Loucy (cell line): ENCODE measurements at regions not wholly inside any gene's neighbourhood (a gene's known extent, or its start where the extent isn't known, plus 50 kb on each side); places are given as distances from the start of the nearest gene placed in this dataset.

Experiments
- H2AFZ ChIP-seq: fragments of 200-600 bp; sonication (generic); 2 replicates; pipeline ENCODE4 v1.6.0; 2016; ENCODE audit warnings: antibody characterized with exemption, mild to moderate bottlenecking, low read length, moderate library complexity
- H3F3A ChIP-seq: fragments of 200-600 bp; 2 replicates; pipeline ENCODE4 v1.6.0; 2016; ENCODE audit warnings: antibody characterized with exemption, low read depth, mild to moderate bottlenecking
- H3K27me3 ChIP-seq: fragments of 200-600 bp; sonication (generic); 2 replicates; pipeline ENCODE4 v1.6.1; 2014; ENCODE audit warnings: low read length, mild to moderate bottlenecking; ENCODE audit not compliant: insufficient read depth, poor library complexity, severe bottlenecking
- H3K36me3 ChIP-seq: fragments of 200-600 bp; sonication (generic); 2 replicates; pipeline ENCODE4 v1.6.1; 2016; ENCODE audit warnings: low read length; ENCODE audit not compliant: insufficient read depth
- H3K4me1 ChIP-seq: fragments of 200-600 bp; sonication (generic); 2 replicates; pipeline ENCODE4 v1.5.1; 2014; ENCODE audit warnings: low read length, mild to moderate bottlenecking; ENCODE audit not compliant: insufficient read depth, poor library complexity, severe bottlenecking
- H3K4me2 ChIP-seq: fragments of 200-600 bp; sonication (generic); 2 replicates; pipeline ENCODE4 v1.6.0; 2014; ENCODE audit warnings: antibody characterized with exemption, low read length, low read depth, mild to moderate bottlenecking; ENCODE audit not compliant: poor library complexity, severe bottlenecking
- H3K4me3 ChIP-seq: fragments of 200-600 bp; sonication (generic); 2 replicates; pipeline ENCODE4 v1.5.1; 2014; ENCODE audit warnings: low read length, mild to moderate bottlenecking, mixed read lengths; ENCODE audit not compliant: poor library complexity, severe bottlenecking
- H3K79me2 ChIP-seq: fragments of 200-600 bp; sonication (generic); 2 replicates; pipeline ENCODE4 v1.6.1; 2014; ENCODE audit warnings: low read length; ENCODE audit not compliant: insufficient read depth
- H3K9ac ChIP-seq: fragments of 200-600 bp; sonication (generic); 2 replicates; pipeline ENCODE4 v1.6.0; 2014; ENCODE audit warnings: mild to moderate bottlenecking, low read depth, low read length, moderate library complexity; ENCODE audit not compliant: poor library complexity, severe bottlenecking
- H3K9me2 ChIP-seq: fragments of 200-600 bp; sonication (generic); replicated peaks from 2 replicates; pipeline ENCODE4 v1.6.1; 2016; ENCODE audit warnings: low read depth, low read length, mixed read lengths
- H3K9me3 ChIP-seq: fragments of 200-600 bp; sonication (generic); 2 replicates; pipeline ENCODE4 v1.6.1; 2014; ENCODE audit warnings: mild to moderate bottlenecking, antibody characterized with exemption, low read length, low read depth; ENCODE audit not compliant: insufficient read depth
- H4K20me1 ChIP-seq: fragments of 200-600 bp; sonication (generic); 2 replicates; pipeline ENCODE4 v1.6.0; 2014; ENCODE audit warnings: antibody characterized with exemption, low read length, mild to moderate bottlenecking; ENCODE audit not compliant: insufficient read depth, poor library complexity, severe bottlenecking
- EZH2phosphoT487 ChIP-seq: fragments of 200-600 bp; IDR thresholded peaks from 2 replicates; pipeline ENCODE4 v1.6.1; 2018; ENCODE audit warnings: antibody characterized with exemption, mild to moderate bottlenecking, moderate library complexity, borderline replicate concordance
- TF ChIP-seq, protein P1 (sequence below): fragments of 200-600 bp; sonication (generic); conservative IDR thresholded peaks from 2 replicates; pipeline ENCODE4 v1.5.1; 2014; ENCODE audit warnings: mild to moderate bottlenecking, antibody characterized with exemption, low read length

DNA sequence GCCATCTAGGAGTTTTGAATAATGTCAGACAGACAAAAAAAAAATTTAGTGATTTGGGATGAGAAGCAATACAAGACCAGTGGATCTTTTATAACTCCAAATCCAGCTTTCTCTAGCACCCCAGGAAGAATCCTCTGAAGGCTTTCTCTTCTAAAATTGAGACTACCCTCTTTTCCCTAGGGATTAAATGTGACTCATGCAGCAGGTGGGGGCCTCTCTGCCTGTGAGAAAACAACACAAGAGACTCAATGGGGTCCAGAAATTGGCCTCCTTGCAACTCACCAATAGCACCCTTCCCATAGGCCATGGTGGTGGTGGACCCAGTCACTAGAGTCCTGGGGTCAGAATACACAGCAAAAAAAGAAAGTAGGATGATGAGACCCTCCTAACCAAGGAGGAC is 120.3 kb upstream of the ATP1A1 start:
- Histone ChIP-seq H3K36me3 (no peaks in the 10 kb centered on the region), H3K27me3 (no peaks in the 10 kb centered on the region), H4K20me1 (no peaks in the 10 kb centered on the region), H3K4me2 (no peak overlapping the region), H3K4me3 (no peak overlapping the region), H3K9ac (no peak overlapping the region), H3K9me2 (no peaks in the 10 kb centered on the region), H3K79me2 (no peaks in the 10 kb centered on the region), H2AFZ (no peak overlapping the region), H3K9me3 (no peaks in the 10 kb centered on the region), H3F3A (no peaks in the 10 kb centered on the region), H3K4me1 (no peaks in the 10 kb centered on the region)
- TF ChIP-seq, protein P1, sequence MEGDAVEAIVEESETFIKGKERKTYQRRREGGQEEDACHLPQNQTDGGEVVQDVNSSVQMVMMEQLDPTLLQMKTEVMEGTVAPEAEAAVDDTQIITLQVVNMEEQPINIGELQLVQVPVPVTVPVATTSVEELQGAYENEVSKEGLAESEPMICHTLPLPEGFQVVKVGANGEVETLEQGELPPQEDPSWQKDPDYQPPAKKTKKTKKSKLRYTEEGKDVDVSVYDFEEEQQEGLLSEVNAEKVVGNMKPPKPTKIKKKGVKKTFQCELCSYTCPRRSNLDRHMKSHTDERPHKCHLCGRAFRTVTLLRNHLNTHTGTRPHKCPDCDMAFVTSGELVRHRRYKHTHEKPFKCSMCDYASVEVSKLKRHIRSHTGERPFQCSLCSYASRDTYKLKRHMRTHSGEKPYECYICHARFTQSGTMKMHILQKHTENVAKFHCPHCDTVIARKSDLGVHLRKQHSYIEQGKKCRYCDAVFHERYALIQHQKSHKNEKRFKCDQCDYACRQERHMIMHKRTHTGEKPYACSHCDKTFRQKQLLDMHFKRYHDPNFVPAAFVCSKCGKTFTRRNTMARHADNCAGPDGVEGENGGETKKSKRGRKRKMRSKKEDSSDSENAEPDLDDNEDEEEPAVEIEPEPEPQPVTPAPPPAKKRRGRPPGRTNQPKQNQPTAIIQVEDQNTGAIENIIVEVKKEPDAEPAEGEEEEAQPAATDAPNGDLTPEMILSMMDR: no peak
- no peak for TF ChIP-seq EZH2phosphoT487

DNA sequence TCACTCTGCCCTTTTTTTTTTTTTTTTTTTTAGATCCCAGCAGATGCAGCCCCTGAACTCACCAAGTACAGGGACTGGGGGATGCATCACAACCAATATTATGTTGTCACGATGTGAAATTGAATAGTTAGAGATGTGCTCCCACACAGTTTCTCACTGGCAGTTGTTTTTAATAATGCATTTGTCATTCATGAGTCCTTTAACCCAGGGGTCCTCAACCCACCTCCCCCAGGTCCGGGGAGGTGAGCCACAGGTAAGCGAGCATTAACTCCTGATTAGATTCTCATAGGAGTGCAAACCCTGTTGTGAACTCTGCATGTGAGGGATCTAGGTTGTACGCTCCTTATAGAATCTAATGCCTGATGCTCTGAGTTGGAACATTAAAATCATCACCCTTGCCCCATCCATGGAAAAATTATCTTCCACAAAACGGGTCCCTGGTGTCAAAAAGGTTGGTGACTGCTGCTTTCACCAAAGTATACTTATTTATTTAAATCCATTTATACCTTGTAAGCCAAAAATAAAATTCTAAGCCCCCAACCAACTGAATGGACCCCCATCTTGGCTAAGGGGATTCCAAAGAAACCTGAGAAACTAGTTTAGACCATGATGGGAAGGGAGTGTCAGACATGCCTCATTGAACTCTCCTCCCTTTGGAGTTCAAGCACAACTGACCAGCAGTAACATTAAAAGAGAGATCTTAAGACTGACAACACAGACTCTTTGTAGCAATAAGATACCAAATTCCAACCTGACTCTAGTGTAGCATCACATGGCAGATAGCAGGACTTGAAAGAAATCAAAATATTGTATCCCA is 119.3 kb upstream of the ATP1A1 start:
- H2AFZ ChIP-seq: no peak overlapping the region
- no peaks in the 10 kb centered on the region for H3K4me1 ChIP-seq
- H4K20me1 ChIP-seq: no peaks in the 10 kb centered on the region
- no peaks in the 10 kb centered on the region for H3K36me3 ChIP-seq
- no peak overlapping the region for H3K9ac ChIP-seq
- no peak for TF ChIP-seq EZH2phosphoT487
- TF ChIP-seq, protein P1: no peak
- no peak overlapping the region for H3K4me2 ChIP-seq
- H3K9me2 ChIP-seq: no peaks in the 10 kb centered on the region
- no peak overlapping the region for H3K4me3 ChIP-seq
- no peaks in the 10 kb centered on the region for H3K27me3 ChIP-seq
- H3F3A ChIP-seq: no peaks in the 10 kb centered on the region
- no peaks in the 10 kb centered on the region for H3K9me3 ChIP-seq
- H3K79me2 ChIP-seq: no peaks in the 10 kb centered on the region

DNA sequence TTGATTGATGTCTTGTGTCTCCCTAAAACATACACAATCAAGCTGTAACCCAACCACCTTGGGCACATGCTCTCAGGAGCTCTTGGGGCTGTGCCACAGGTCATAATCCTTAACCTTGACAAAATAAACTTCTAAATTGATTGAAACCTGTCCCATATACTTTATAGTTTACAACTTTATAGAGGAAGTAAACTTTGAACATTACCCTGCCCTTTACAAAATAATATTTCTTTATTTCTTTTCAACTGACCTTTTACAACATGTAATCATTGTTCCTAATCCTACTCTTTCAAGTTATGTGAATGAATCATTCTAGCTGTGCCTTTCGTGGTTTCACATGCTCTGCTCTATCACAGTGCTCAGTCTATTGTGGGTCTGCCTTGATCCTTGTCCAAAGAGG is 118.3 kb upstream of the ATP1A1 start:
- Histone ChIP-seq H4K20me1 (no peaks in the 10 kb centered on the region), H3F3A (no peaks in the 10 kb centered on the region), H3K9ac (no peak overlapping the region), H3K79me2 (no peaks in the 10 kb centered on the region), H3K4me2 (no peak overlapping the region), H2AFZ (no peak overlapping the region), H3K4me3 (no peak overlapping the region), H3K4me1 (peaks cover 4% of the 10 kb centered on the region), H3K36me3 (no peaks in the 10 kb centered on the region), H3K27me3 (no peaks in the 10 kb centered on the region), H3K9me3 (no peaks in the 10 kb centered on the region), H3K9me2 (no peaks in the 10 kb centered on the region)
- TF ChIP-seq EZH2phosphoT487: no peak
- TF ChIP-seq, protein P1: no peak
